GM21576 (cell line): ENCODE measurements at regions not wholly inside any gene's neighbourhood (a gene's known extent, or its start where the extent isn't known, plus 50 kb on each side); places are given as distances from the start of the nearest gene placed in this dataset.

ENCODE experiments used
- ATAC-seq: cut with Tn5 transposase; IDR thresholded peaks from one replicate; pipeline ENCODE4 v1.9.1; 2021; ENCODE audit warnings: mild to moderate bottlenecking, moderate library complexity; ENCODE audit not compliant: unreplicated experiment

DNA sequence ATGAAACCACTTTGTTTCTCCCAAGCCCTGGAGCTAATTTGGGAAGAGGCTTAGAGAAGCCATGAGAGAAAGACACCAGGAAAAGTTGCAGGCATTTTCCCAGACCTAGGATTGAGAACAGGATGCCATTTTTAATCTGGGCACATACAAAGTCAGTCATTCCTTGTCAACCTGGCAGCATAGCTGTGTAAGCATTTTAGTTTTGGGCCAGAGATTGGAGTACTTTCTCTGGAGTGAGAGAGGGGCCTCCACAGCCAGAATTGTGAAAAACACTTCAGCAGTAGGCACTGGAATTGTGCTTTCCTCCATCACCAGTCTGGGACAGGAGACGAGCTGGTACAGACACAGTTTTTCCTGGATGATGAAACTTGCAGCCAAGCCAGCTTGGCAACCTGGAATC lies 390.3 kb upstream of the DMAC1 start:
- no peak for ATAC-seq

GRCh38 chr9:8188723-8189407 lies 389.3 kb upstream of the DMAC1 start:
- ATAC-seq = no peak

- ATAC-seq = peak; percentile 64
Measured at GRCh38 chr9:8186560-8186959, 387.0 kb upstream of the DMAC1 start.

DNA sequence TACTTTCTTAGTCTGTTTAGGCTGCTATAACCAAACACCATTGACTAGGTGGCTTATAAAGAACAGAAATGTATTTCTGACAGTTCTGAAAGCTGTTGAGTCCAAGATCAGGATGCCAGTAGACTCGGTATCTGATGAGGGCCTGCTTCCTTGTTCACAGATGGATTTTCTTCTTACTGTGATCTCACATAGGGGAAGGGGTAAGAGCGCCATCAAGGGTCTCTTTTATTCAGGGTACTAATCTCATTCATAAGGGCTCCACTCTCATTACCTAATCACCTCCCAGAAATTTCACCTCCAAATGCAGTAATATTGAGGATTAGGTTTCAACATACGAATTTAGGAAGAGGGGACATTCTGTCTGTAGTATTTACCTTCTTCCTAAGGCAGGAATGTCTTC lies 384.0 kb upstream of the DMAC1 start:
- ATAC-seq = no peak

- ATAC-seq = no peak
Measured at GRCh38 chr9:8179381-8180053, 379.9 kb upstream of the DMAC1 start.

DNA sequence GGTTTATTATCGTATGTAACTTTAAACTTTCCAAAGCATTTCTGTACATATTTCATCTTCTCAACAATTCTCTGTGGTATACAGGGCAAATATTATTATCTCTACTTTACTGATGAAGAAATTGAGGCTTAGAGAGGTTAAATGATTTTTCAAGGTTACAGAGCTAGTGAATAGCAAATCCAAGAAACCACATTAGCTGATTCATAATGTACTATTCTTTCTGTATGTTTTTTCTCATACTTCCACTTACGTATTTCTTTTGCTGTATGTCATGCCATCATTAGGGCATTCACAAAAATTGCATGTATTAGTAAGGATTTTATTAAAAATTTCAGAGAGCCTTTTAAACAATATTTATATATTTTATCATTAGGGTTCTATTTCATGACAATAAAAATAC lies 372.4 kb upstream of the DMAC1 start:
- no peak for ATAC-seq

- no peak for ATAC-seq
Measured at GRCh38 chr9:8168916-8169438, 369.4 kb upstream of the DMAC1 start.

DNA sequence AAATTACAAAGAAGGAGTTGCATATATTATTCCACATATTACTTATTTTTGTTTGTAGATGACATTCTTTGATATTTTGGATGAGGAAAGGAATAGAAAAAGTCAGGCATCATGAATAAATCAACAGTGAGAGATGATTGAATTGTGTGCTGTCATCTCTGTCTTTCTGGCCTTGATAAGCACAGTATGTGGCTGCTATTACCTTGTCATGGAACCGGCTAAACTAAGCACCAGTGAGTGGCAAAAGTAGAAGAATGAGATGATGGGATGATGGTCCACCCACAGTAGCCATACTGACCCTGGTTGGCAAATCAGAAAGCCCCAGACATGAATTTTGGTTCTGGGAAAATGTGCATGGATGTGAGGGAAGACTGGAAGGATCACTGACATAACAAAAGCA lies 361.2 kb upstream of the DMAC1 start:
- no peak for ATAC-seq

DNA sequence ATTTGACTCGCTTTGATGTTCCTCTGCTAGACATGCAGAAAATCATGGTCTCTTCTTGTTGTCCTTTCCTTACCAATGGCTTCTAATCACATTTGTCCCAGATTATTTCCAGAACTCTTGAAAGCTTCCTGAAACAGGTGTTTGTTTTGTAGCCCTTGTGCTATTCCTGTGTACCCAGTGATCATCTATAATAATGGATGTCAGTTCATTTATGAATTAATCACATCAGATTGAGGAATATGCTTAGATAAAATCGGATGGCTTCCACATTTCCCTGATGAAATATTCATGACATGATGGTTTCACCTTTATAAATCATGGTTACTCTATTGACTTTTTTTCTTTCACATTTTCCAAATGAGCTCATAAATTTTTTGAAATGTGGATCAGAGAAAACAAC lies 359.0 kb upstream of the DMAC1 start:
- no peak for ATAC-seq

- ATAC-seq = no peak
Measured at GRCh38 chr9:8157683-8158324, 358.2 kb upstream of the DMAC1 start.

- no peak for ATAC-seq
Measured at GRCh38 chr9:8156346-8156745, 356.8 kb upstream of the DMAC1 start.

- ATAC-seq = no peak
Measured at GRCh38 chr9:8155706-8156105, 356.1 kb upstream of the DMAC1 start.

GRCh38 chr9:8143677-8144076 lies 344.1 kb upstream of the DMAC1 start:
- no peak for ATAC-seq

DNA sequence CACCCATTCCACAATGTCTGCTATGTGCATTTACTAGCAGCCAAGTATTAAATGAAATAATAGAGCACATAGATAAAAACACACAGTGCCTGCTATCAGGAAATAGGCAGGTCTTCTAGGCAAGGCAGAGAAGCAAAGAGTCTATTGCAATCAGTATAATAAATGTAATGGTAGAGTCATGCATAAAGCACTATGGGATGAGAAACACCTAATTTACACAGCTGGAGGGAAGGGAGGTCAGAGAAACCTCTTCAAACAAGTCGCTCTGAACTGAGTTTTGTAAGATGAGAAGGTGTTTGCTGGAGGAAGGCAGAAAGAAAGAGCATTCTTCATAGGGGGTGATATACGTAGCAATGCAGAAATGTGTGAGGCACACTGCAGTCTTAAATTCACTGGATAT lies 341.0 kb upstream of the DMAC1 start:
- ATAC-seq = no peak

- no peak for ATAC-seq
Measured at GRCh38 chr9:8139756-8140155, 340.2 kb upstream of the DMAC1 start.

- no peak for ATAC-seq
Measured at GRCh38 chr9:8136477-8136876, 336.9 kb upstream of the DMAC1 start.

DNA sequence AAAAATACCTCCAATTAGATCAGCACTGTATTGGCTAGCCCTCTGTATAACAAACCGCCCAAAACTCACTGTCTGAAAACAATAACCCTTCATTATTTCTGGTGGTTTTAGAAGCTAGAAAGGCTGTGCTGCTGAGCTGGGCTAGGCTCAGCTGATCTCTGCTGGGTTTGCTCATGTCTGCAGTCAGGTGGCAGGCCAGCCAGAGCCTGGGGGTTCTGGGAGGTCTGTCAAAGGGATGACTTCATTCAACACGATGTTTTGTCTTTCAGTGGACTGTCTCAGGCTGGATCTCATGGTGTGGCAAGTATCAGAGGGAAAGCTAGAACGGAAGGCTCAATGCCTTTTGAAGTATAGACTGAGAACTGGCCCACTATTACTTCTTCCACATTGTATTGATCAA lies 335.1 kb upstream of the DMAC1 start:
- no peak for ATAC-seq

- ATAC-seq = no peak
Measured at GRCh38 chr9:8133606-8134005, 334.0 kb upstream of the DMAC1 start.

- ATAC-seq = no peak
Measured at GRCh38 chr9:8115570-8115969, 316.0 kb upstream of the DMAC1 start.

DNA sequence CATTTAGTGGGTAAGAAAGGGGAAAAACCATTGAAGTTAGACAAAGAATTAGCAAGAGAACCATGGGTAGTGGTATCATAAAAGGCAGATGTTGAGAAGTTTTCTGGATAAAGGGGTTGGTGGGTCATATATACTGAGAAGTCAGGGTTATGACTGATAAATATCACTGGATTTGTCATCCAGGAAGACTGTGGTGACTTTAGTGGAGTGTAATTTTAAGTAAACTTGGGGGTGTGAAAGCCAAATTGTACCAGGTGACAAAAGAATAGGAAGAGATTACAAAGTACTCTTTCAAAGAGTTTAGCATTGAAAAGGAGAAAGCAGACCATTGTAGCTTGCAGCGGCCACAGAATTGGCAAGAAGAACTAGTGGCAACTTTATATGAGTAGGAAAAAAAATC lies 315.2 kb upstream of the DMAC1 start:
- no peak for ATAC-seq

DNA sequence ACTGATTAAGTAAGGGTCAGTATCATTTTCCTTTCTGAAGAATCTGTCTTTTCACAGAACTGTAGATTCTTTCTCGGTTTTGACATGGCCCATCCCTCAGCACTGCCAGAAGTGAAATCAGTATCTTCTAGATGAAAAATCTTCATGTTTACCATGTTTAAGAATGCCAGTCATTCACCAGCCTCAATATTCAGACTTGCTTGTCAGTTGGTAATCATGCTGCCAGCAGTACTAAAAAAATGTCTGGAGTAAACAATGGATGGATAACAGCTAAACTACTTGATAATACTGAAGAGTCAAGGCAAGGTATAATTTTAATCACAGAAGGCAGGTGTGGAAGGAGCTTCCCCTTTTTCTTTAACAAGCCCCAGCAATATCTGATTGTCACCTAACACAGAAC lies 306.8 kb upstream of the DMAC1 start:
- ATAC-seq = no peak

GRCh38 chr9:8101607-8102006 lies 302.0 kb upstream of the DMAC1 start:
- no peak for ATAC-seq
